ENCODE measurements at regions not wholly inside any gene's neighbourhood (a gene's known extent, or its start where the extent isn't known, plus 50 kb on each side); places are given as distances from the start of the nearest gene placed in this dataset.

DNA sequence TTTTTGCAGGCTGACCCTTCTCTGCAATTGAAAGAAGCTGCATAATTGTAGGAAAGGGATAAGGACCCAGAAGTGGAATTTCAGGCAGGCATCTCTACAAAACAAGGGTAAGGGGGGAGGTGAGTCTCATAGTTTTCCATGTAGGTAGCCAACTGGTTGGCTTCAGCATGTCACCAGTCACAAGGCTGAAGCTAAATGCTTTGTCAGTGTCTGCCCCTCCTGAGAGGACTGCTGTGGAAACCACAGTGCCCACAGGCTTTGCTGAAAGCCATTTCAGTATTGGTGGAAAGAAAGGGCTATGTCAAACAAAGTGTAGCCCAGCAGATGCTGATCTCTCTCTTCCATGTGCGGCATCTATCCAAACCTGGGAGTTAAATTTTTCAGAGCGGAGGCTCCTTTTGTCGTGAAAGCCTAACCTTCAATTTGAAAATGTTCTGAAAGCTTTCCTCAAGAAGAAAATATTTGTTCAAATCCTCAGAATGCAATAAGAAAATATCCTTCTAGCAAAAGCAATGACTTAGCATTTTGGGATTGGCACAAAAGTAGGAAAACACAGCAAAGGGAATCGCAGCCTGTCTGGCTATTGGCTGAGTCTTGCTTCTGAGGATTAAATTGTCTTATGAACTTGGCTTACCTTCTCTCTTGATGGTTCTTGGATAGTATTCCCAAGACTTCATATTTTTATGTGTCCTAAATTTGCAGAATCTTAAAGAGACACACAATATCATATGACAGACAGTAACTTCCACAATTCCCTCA lies 591.7 kb downstream of the PLPP3 start:
- Histone ChIP-seq H3K27me3 (ENCODE audit: control insufficient read depth, insufficient read depth, low read length) (no peaks in the 10 kb centered on the region), H3K36me3 (ENCODE audit: control insufficient read depth in 2 of 3, insufficient read depth in 3 of 3, low read length in 3 of 3) (no peaks in the 10 kb centered on the region), H3K9ac (ENCODE audit: low read length in 3 of 3) (no peak overlapping the region), H3K4me1 (ENCODE audit: control insufficient read depth in 2 of 3, insufficient read depth in 2 of 3, low read depth in 1 of 3, low read length in 3 of 3) (no peaks in the 10 kb centered on the region), H3K4me3 (ENCODE audit: low read length in 3 of 3) (no peak overlapping the region), H3K27ac (ENCODE audit: low read depth in 2 of 2, low read length in 2 of 2) (no peak overlapping the region), H3K9me3 (ENCODE audit: control insufficient read depth in 2 of 3, insufficient read depth in 1 of 3, low read length in 3 of 3) (no peaks in the 10 kb centered on the region)
- no peak for DNase-seq
- TF ChIP-seq, protein P1, sequence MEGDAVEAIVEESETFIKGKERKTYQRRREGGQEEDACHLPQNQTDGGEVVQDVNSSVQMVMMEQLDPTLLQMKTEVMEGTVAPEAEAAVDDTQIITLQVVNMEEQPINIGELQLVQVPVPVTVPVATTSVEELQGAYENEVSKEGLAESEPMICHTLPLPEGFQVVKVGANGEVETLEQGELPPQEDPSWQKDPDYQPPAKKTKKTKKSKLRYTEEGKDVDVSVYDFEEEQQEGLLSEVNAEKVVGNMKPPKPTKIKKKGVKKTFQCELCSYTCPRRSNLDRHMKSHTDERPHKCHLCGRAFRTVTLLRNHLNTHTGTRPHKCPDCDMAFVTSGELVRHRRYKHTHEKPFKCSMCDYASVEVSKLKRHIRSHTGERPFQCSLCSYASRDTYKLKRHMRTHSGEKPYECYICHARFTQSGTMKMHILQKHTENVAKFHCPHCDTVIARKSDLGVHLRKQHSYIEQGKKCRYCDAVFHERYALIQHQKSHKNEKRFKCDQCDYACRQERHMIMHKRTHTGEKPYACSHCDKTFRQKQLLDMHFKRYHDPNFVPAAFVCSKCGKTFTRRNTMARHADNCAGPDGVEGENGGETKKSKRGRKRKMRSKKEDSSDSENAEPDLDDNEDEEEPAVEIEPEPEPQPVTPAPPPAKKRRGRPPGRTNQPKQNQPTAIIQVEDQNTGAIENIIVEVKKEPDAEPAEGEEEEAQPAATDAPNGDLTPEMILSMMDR (IDR thresholded peaks at IDR 0.05; ENCODE audit: borderline replicate concordance, extremely low read depth, insufficient read depth): no peak
- intact Hi-C loops (cut with DNase I): no loop called here
- FAIRE-seq: no peak

DNA sequence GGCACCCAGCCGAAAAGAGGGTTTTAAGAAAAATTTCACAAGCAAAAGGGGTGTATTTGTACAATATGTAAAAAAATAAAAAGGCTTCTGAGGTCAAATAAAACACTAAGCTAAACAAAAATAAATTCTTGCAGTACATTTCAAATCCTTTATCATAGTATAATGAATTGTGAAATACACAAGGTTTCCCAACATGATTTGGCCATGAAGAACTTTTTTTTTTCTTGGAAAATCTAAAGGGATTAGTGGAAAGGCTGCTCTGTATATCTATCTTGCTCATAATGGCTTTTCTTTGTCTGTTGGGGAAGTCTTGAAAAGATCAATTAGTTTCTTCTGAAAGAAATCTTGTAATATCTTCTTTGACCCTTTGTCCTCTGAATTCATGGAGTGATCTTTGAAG lies 593.4 kb downstream of the PLPP3 start:
- Histone ChIP-seq H3K27ac (ENCODE audit: low read depth in 2 of 2, low read length in 2 of 2) (no peak overlapping the region), H3K4me3 (ENCODE audit: low read length in 3 of 3) (no peak overlapping the region), H3K36me3 (ENCODE audit: control insufficient read depth in 2 of 3, insufficient read depth in 3 of 3, low read length in 3 of 3) (no peaks in the 10 kb centered on the region), H3K9me3 (ENCODE audit: control insufficient read depth in 2 of 3, insufficient read depth in 1 of 3, low read length in 3 of 3) (no peaks in the 10 kb centered on the region), H3K4me1 (ENCODE audit: control insufficient read depth in 2 of 3, insufficient read depth in 2 of 3, low read depth in 1 of 3, low read length in 3 of 3) (no peaks in the 10 kb centered on the region), H3K9ac (ENCODE audit: low read length in 3 of 3) (no peak overlapping the region), H3K27me3 (ENCODE audit: control insufficient read depth, insufficient read depth, low read length) (no peaks in the 10 kb centered on the region)
- DNase-seq: no peak
- intact Hi-C loops (cut with DNase I): no loop called here
- TF ChIP-seq, protein P1 (IDR thresholded peaks at IDR 0.05; ENCODE audit: borderline replicate concordance, extremely low read depth, insufficient read depth): no peak
- no peak for FAIRE-seq

DNA sequence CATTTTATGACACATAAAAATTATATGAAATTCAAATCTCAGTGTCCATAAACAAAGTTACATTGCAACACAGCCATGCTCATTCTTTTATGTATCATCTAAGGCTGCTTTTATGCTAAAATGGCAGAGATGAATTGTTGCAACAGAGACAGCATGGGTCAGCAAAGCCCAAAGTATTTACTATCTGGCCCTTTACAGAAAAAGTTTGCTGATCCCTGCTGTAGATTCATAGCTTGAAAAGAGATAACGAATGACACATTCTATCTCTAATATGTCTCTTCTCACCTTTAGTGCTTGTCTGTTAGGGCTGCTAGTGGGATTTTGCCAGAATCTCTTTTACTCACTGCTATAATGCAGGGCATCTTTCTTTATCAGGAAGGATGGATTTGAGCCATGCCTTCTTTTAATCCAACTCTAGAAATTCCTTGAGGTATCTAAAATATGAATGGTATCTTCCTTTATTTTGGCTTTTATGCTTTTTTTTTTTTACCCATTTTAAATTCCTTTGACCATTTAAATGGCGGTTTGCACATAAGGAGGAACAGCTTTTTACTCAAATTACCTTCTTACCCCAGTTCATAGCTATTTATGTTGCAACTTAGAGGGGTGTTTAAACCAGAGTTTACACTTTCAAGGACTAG lies 598.2 kb downstream of the PLPP3 start:
- no peak for DNase-seq
- Histone ChIP-seq H3K9ac (ENCODE audit: low read length in 3 of 3) (no peak overlapping the region), H3K36me3 (ENCODE audit: control insufficient read depth in 2 of 3, insufficient read depth in 3 of 3, low read length in 3 of 3) (no peaks in the 10 kb centered on the region), H3K9me3 (ENCODE audit: control insufficient read depth in 2 of 3, insufficient read depth in 1 of 3, low read length in 3 of 3) (no peaks in the 10 kb centered on the region), H3K4me3 (ENCODE audit: low read length in 3 of 3) (no peak overlapping the region), H3K4me1 (ENCODE audit: control insufficient read depth in 2 of 3, insufficient read depth in 2 of 3, low read depth in 1 of 3, low read length in 3 of 3) (no peaks in the 10 kb centered on the region), H3K27me3 (ENCODE audit: control insufficient read depth, insufficient read depth, low read length) (no peaks in the 10 kb centered on the region), H3K27ac (ENCODE audit: low read depth in 2 of 2, low read length in 2 of 2) (no peak overlapping the region)
- TF ChIP-seq, protein P1 (IDR thresholded peaks at IDR 0.05; ENCODE audit: borderline replicate concordance, extremely low read depth, insufficient read depth): no peak
- intact Hi-C loops (cut with DNase I): no loop called here
- no peak for FAIRE-seq

Data from kidney (tissue), 13 donors.